Kidney epithelial cell (primary cell): ENCODE measurements at regions not wholly inside any gene's neighbourhood (a gene's known extent, or its start where the extent isn't known, plus 50 kb on each side); places are given as distances from the start of the nearest gene placed in this dataset.

Source experiments
- DNase-seq: peaks from one replicate; pipeline ENCODE4 v3.0.0-alpha.2; 2010; ENCODE audit warnings: low read depth
- H3K27me3 ChIP-seq: 2 replicates; pipeline ENCODE4 v1.6.0; 2011; ENCODE audit warnings: low read length; ENCODE audit not compliant: control insufficient read depth, insufficient read depth
- H3K36me3 ChIP-seq: 2 replicates; pipeline ENCODE4 v1.5.1; 2011; ENCODE audit warnings: low read length; ENCODE audit not compliant: control insufficient read depth, insufficient read depth
- H3K4me3 ChIP-seq: 2 replicates; pipeline ENCODE4 v1.5.1; 2011; ENCODE audit warnings: low read depth, mild to moderate bottlenecking, control low read depth, low read length
- CTCF ChIP-seq: IDR thresholded peaks from 2 replicates; pipeline ENCODE4 v1.5.1; 2011; ENCODE audit warnings: mild to moderate bottlenecking, moderate library complexity, low read length, control low read depth, inconsistent platforms; ENCODE audit not compliant: insufficient read depth, poor library complexity, severe bottlenecking

GRCh38 chr11:134612140-134613030 lies 200.3 kb upstream of the B3GAT1 start:
- Histone ChIP-seq H3K4me3 (no peak overlapping the region), H3K36me3 (no peaks in the 10 kb centered on the region), H3K27me3 (no peaks in the 10 kb centered on the region)
- no peak for DNase-seq
- TF ChIP-seq CTCF: no peak

- H3K36me3 ChIP-seq: no peaks in the 10 kb centered on the region
- no peak overlapping the region for H3K4me3 ChIP-seq
- no peaks in the 10 kb centered on the region for H3K27me3 ChIP-seq
- DNase-seq: no peak
- TF ChIP-seq CTCF: no peak
These were observed 199.5 kb upstream of the B3GAT1 start for GRCh38 chr11:134611537-134611936.

- Histone ChIP-seq H3K27me3 (no peaks in the 10 kb centered on the region), H3K4me3 (no peak overlapping the region), H3K36me3 (no peaks in the 10 kb centered on the region)
- TF ChIP-seq CTCF: no peak
- no peak for DNase-seq
These were observed 198.3 kb upstream of the B3GAT1 start for GRCh38 chr11:134610116-134610910.

- H3K27me3 ChIP-seq: no peaks in the 10 kb centered on the region
- no peak overlapping the region for H3K4me3 ChIP-seq
- DNase-seq: no peak
- TF ChIP-seq CTCF: no peak
- no peaks in the 10 kb centered on the region for H3K36me3 ChIP-seq
These were observed 197.5 kb upstream of the B3GAT1 start for GRCh38 chr11:134609361-134610115.

GRCh38 chr11:134607963-134608750 lies 196.1 kb upstream of the B3GAT1 start:
- no peaks in the 10 kb centered on the region for H3K27me3 ChIP-seq
- no peak for DNase-seq
- no peaks in the 10 kb centered on the region for H3K36me3 ChIP-seq
- no peak for TF ChIP-seq CTCF
- H3K4me3 ChIP-seq: no peak overlapping the region
